ENCODE measurements at regions not wholly inside any gene's neighbourhood (a gene's known extent, or its start where the extent isn't known, plus 50 kb on each side); places are given as distances from the start of the nearest gene placed in this dataset.

DNA sequence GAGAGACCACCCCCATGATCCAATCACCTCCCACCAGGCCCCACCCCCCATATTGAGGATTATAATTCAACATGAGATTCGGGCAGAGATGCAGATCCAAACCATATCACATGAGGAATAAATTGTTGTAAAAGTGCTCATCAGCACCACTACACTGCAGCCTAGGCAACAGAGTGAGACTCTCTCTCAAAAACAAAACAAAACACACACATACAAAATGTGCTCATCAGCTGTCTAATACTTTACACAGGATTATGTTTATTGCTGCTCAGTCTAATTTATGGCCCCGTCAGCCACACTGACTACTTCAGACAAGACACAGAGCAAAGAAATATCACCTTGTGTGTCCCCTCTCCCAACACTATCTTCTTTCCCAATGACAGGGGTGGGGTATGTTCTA lies 72.9 kb upstream of the PPM1J start:
- H3K27me3 Mint-ChIP-seq, result peaks cover 6% of the 10 kb centered on the region
- DNase-seq, result no peak
- intact Hi-C loops (cut with micrococcal nuclease), result no loop called here
- no peak overlapping the region for H3K4me3 Mint-ChIP-seq
- no peak overlapping the region for H3K27ac Mint-ChIP-seq
- no peaks in the 10 kb centered on the region for H3K36me3 Mint-ChIP-seq (ENCODE audit: low read depth)
- no peaks in the 10 kb centered on the region for H3K4me1 Mint-ChIP-seq
- H3K9me3 Mint-ChIP-seq, result peaks cover 3% of the 10 kb centered on the region

DNA sequence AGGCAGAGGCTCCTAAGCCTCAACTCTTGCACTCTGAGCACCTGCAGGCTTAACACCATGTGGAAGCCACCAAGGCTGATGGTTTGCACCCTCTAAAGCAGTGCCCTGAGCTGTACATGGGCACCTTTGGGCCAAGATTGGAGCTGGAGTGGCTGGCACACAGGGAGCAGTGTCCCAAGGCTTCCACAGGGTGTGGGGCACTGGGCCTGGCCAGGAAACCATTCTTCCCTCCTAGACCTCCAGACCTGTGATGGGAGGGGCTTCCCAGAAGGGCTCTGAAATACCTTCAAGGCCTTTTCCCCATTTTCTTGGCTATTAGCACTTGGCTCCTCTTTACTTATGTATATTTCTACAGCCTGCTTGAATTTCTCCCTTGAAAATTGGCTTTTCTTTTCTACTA lies 67.9 kb upstream of the PPM1J start:
- intact Hi-C loops (cut with micrococcal nuclease), result no loop called here
- peaks cover 2% of the 10 kb centered on the region for H3K27me3 Mint-ChIP-seq
- H3K9me3 Mint-ChIP-seq, result peaks cover 3% of the 10 kb centered on the region
- H3K27ac Mint-ChIP-seq, result no peak overlapping the region
- DNase-seq, result no peak
- no peaks in the 10 kb centered on the region for H3K4me1 Mint-ChIP-seq
- no peak overlapping the region for H3K4me3 Mint-ChIP-seq
- no peaks in the 10 kb centered on the region for H3K36me3 Mint-ChIP-seq (ENCODE audit: low read depth)

DNA sequence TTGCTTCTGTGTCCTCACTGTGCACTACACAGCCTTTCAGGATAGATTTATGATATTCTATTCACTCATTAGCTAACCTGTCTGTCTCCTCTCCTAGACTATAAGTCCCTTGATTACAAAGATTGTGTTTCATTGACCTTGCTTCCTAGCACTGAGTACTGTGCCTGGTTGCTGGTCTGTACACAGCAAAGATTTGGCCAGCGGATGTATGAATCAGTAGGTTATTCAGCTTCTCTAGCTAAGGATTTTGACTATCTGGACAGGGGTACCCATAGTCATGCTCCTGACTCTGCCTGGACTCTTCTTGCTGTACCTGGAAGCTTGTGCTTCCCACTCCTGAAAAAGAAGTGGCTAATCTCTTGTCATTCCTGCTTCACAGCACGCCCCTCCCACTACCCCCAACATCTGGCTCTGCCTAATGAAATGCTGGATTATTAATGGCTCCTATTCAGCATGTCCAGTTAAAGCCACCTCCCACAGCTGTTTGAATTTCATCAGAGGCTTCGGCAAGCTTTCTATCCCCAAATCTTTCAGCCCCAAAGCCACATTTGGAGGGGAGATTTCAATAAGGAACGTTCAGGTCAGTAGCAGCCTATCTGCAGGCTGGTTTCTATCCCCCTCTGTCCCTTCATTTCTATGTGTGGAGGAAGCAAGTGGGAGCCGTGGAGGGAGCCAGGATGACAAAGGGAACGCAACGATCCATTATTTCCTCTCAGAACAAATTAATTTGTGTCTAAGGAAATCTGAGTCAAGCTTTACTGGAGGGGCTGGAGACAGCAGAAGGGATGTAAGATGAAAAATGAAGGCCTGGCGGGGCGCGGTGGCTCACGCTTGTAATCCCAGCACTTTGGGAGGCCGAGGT lies 64.8 kb upstream of the PPM1J start:
- Mint-ChIP-seq H3K27me3 (peaks cover 4% of the 10 kb centered on the region), H3K4me1 (no peaks in the 10 kb centered on the region), H3K36me3 (ENCODE audit: low read depth) (no peaks in the 10 kb centered on the region), H3K4me3 (no peak overlapping the region), H3K27ac (no peak overlapping the region), H3K9me3 (peaks cover 3% of the 10 kb centered on the region)
- DNase-seq, result no peak
- intact Hi-C loops (cut with micrococcal nuclease), result no loop called here

DNA sequence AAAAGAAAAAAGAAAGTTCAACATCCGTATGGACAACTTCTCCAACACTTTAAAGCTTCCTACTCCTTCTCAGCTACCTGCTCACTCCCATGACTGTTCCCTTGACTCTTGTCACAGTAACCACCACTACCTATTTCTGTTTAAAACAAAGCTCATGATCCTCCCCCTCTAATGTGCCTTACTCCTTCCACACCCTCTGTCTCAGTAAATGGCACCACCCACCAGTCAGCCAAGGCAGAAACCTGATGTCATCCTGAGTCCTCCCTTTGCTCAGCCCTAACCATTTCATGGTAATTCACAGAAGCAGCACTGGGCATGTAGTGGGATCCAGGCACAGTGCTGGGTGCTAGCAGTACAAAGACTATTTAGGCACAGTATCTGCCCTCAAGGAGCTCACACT lies 63.0 kb upstream of the PPM1J start:
- intact Hi-C loops (cut with micrococcal nuclease), result no loop called here
- no peaks in the 10 kb centered on the region for H3K4me1 Mint-ChIP-seq
- H3K9me3 Mint-ChIP-seq, result no peaks in the 10 kb centered on the region
- H3K27me3 Mint-ChIP-seq, result peaks cover 1% of the 10 kb centered on the region
- no peaks in the 10 kb centered on the region for H3K36me3 Mint-ChIP-seq (ENCODE audit: low read depth)
- no peak overlapping the region for H3K27ac Mint-ChIP-seq
- H3K4me3 Mint-ChIP-seq, result no peak overlapping the region
- no peak for DNase-seq

DNA sequence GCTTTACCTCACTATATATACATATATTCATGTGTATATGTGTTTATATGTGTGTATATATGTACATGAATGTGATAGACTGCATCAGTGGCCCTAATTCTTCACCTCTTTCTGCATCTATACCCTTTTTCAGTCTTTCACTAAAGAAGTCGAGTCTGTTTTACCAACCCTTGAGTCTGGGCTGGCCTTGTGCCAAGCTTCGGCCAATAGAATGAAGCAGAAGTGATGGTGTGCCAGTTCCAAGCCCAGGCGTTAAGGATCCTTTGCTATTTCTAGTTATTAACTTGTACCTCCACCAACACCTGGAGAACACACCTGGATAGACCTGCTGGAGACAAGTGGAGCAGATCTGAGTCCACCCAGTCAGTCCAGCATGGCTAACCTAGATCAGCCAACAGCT lies 61.6 kb upstream of the PPM1J start:
- H3K4me3 Mint-ChIP-seq, result no peak overlapping the region
- intact Hi-C loops (cut with micrococcal nuclease), result no loop called here

DNA sequence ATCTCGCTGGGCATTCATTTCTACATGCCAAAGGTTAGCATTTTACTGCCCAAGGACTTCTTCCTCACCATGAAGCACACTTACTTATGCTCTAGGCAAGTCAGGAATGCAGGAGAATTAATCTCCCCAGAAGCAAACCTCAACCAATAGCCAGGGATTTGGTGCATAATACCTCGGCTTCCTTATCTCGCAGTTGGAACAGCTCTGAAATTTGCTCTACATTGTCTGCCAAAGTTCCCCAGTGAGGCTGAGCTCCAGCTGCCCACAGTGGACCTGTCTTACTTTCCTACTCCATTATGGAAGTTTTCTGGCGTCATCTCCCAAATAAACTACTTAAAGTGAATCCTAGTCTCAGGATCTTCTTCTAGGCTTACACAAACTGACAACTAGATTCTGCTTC lies 57.6 kb upstream of the PPM1J start:
- H3K9me3 Mint-ChIP-seq, result no peaks in the 10 kb centered on the region

More for the DNA sequence above, 61.6 kb upstream of the PPM1J start:
- no peak overlapping the region for H3K27ac Mint-ChIP-seq
- no peaks in the 10 kb centered on the region for H3K9me3 Mint-ChIP-seq
- H3K36me3 Mint-ChIP-seq (ENCODE audit: low read depth), result no peaks in the 10 kb centered on the region
- H3K4me1 Mint-ChIP-seq, result no peaks in the 10 kb centered on the region
- DNase-seq, result no peak
- peaks cover 8% of the 10 kb centered on the region for H3K27me3 Mint-ChIP-seq

DNA sequence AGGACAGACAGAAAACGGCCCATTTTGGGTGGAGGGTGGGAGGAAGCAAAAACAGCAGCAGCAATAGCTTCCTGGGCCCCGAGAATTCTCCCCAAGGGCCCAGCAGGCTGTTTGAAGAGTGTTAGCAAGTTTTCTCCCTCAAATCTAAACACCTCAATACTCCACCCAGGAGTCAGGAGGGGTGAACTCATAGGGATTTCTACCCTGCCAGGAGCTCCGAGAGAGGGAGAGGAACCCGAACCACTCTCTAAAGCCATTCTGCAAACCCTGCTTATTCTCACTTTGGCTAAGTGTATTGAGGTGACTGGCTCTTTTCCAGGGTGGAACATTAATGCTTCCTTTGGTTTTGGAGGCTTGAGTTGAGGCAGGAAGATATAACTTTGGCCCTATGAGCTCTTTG lies 55.6 kb upstream of the PPM1J start:
- no peak overlapping the region for H3K4me3 Mint-ChIP-seq

More for the DNA sequence above, 57.6 kb upstream of the PPM1J start:
- Mint-ChIP-seq H3K27me3 (peaks cover 16% of the 10 kb centered on the region), H3K36me3 (ENCODE audit: low read depth) (no peaks in the 10 kb centered on the region), H3K4me3 (no peak overlapping the region), H3K4me1 (peaks cover 5% of the 10 kb centered on the region), H3K27ac (no peak overlapping the region)
- DNase-seq, result no peak
- intact Hi-C loops (cut with micrococcal nuclease), result no loop called here

DNA sequence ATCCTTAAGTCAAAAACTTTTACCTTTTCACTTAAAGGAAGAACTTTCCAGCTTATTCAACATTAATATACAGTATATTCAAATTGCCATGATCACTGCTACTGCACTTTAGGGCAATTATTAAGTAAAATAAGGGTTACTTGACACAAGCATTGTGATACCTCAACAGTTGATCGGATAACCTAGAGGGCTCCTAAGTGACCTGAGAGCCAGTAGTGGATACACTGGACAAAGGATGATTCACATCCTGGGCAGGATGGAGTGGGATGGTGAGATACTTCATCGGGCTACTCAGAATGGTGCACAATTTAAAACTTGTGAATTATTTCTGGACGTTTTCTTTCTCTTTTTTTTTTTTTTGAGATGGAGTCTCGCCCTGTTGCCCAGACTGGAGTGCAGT lies 54.5 kb upstream of the PPM1J start:
- DNase-seq, result no peak
- Mint-ChIP-seq H3K4me3 (no peak overlapping the region), H3K36me3 (ENCODE audit: low read depth) (no peaks in the 10 kb centered on the region), H3K27ac (no peak overlapping the region), H3K27me3 (peaks cover 17% of the 10 kb centered on the region), H3K4me1 (peaks cover 5% of the 10 kb centered on the region), H3K9me3 (no peaks in the 10 kb centered on the region)
- intact Hi-C loops (cut with micrococcal nuclease), result no loop called here

More for the DNA sequence above, 55.6 kb upstream of the PPM1J start:
- Mint-ChIP-seq H3K9me3 (no peaks in the 10 kb centered on the region), H3K36me3 (ENCODE audit: low read depth) (no peaks in the 10 kb centered on the region), H3K4me1 (peaks cover 5% of the 10 kb centered on the region), H3K27ac (no peak overlapping the region), H3K27me3 (peaks cover 16% of the 10 kb centered on the region)
- intact Hi-C loops (cut with micrococcal nuclease), result no loop called here
- no peak for DNase-seq

DNA sequence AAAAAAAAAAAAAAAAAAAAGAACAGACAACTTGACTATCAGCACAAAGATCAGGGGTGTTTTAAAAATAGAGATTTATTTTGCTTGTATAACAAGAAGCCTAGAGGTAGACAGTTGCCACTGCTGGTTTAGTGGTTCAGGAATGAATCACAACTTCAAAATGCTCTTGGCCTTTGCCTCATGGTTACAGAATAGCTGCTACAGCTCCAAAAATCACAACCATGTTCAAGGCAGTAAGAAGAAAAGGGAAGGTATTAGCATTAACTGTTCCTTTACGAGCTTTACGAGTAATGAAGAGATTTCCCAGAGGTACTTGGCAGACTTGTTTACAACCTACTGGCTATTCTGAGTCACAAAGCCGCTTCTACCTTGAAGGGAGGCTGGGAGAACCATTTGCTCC lies 52.5 kb upstream of the PPM1J start:
- Mint-ChIP-seq H3K36me3 (ENCODE audit: low read depth) (no peaks in the 10 kb centered on the region), H3K4me1 (peaks cover 5% of the 10 kb centered on the region), H3K27me3 (peaks cover 15% of the 10 kb centered on the region), H3K4me3 (no peak overlapping the region), H3K27ac (no peak overlapping the region), H3K9me3 (no peaks in the 10 kb centered on the region)
- DNase-seq, result no peak
- intact Hi-C loops (cut with micrococcal nuclease), result no loop called here
